Subcutaneous abdominal adipose tissue (tissue), 5 donors: ENCODE measurements at regions not wholly inside any gene's neighbourhood (a gene's known extent, or its start where the extent isn't known, plus 50 kb on each side); places are given as distances from the start of the nearest gene placed in this dataset.

Experiments
- H3K27ac ChIP-seq: one replicate; pipeline ENCODE4 v1.7.0; 2013; ENCODE audit warnings: low read depth, mild to moderate bottlenecking, inconsistent platforms, low read length, moderate library complexity
- H3K27me3 ChIP-seq, 5 donors: one replicate each; pipeline ENCODE4 v1.7.0; 2013; ENCODE audit warnings: low read length in 5 of 5, inconsistent platforms in 1 of 5; ENCODE audit not compliant: control insufficient read depth in 5 of 5, insufficient read depth in 4 of 5
- H3K36me3 ChIP-seq, 5 donors: one replicate each; pipeline ENCODE4 v1.7.0; 2013; ENCODE audit warnings: low read length in 5 of 5; ENCODE audit not compliant: control insufficient read depth in 5 of 5, insufficient read depth in 5 of 5
- H3K4me1 ChIP-seq, 5 donors: one replicate each; pipeline ENCODE4 v1.7.0; 2013; ENCODE audit warnings: low read length in 5 of 5, mild to moderate bottlenecking in 3 of 5, moderate library complexity in 1 of 5; ENCODE audit not compliant: control insufficient read depth in 5 of 5, insufficient read depth in 5 of 5
- H3K4me3 ChIP-seq, 5 donors: one replicate each; pipeline ENCODE4 v1.7.0; 2013; ENCODE audit warnings: low read length in 5 of 5, low read depth in 1 of 5
- H3K9ac ChIP-seq, 5 donors: one replicate each; pipeline ENCODE4 v1.7.0; 2013; ENCODE audit warnings: low read length in 5 of 5, mild to moderate bottlenecking in 4 of 5, moderate library complexity in 3 of 5
- H3K9me3 ChIP-seq, 5 donors: one replicate each; pipeline ENCODE4 v1.7.0; 2013; ENCODE audit warnings: low read length in 5 of 5; ENCODE audit not compliant: control insufficient read depth in 5 of 5
- donor health status: healthy.
- donor health status: healthy.
- donor health status: healthy.
- donor health status: healthy.
- donor health status: healthy.

DNA sequence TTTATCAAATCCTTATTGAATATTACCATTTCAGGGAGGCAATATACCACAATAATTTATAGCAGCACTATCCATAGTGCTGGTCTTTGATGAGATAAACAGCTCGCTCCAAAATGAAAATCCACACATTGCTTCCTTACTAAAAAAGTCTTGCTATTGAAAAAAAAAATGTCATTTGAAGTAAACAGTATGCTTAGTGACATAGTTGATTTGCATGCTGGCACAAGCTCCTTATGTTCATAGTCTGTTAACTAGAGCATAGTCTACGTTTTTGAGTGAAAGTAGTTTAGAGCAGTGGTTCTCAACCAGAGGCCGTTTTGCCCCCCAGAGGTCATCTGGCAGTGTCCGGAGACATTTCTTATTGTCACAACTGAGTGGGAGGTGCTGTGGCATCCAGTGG lies 249.4 kb upstream of the PDZRN3 start:
- no peaks in the 10 kb centered on the region for H3K9me3 ChIP-seq
- H3K27me3 ChIP-seq = no peaks in the 10 kb centered on the region
- H3K4me1 ChIP-seq = no peaks in the 10 kb centered on the region
- no peaks in the 10 kb centered on the region for H3K36me3 ChIP-seq
- no peak overlapping the region for H3K9ac ChIP-seq
- no peak overlapping the region for H3K27ac ChIP-seq
- no peak overlapping the region for H3K4me3 ChIP-seq

DNA sequence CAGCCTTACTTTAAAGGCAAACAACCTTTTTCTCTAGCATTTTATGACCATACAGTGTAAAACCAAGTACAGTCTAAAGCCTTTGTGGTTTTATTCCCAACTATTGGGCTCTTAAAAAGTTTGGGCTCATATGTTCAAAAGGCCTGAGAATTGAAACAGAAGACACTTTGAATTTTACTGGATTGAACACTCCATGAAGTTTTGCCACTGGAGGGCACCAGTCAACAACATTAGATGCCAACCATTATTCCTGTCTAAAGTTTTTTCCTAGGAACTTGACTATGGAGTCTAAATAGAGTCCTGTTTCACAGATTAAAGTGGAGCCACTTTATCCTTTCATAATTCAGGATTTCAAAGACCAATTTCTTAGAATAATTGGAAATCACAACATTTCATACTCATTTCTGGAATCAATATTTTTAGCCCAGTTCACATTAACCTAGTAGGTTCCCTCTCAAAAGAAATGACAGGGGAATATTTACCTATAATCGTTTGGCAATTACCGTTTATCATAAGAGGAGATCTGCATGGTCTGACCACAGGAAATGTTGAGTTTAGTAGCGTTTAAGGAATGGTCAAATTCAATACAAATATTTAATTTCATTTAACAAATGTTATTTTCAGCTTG lies 244.1 kb upstream of the PDZRN3 start:
- Histone ChIP-seq H3K4me3 (no peak overlapping the region), H3K9ac (peak overlapping the region in 1 of 5 donors; percentile 30), H3K36me3 (no peaks in the 10 kb centered on the region), H3K27ac (no peak overlapping the region), H3K9me3 (no peaks in the 10 kb centered on the region), H3K4me1 (peaks cover 0 to 4% (median 0%) of the 10 kb centered on the region in 5 donors), H3K27me3 (no peaks in the 10 kb centered on the region)

DNA sequence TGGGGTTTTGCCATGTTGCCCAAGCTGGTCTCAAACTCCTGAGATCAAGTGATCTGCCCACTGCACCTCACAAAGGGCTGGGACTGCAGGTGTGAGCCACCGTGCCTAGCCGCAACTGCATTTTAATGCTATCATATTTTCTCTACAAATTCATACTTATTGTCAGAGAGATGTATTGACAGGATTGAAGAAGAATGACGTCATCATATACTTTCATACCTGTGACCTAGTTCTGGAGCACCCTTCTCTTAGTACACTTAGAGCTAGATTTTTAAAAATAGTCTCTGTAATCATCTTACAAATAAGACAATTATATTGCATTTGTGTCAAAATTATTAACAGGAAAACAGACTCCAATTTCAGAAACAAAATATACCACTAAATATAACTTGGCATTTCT lies 242.8 kb upstream of the PDZRN3 start:
- H3K4me3 ChIP-seq = no peak overlapping the region
- no peak overlapping the region for H3K9ac ChIP-seq
- H3K4me1 ChIP-seq = peaks cover 0 to 4% (median 0%) of the 10 kb centered on the region in 5 donors
- H3K9me3 ChIP-seq = no peaks in the 10 kb centered on the region
- no peaks in the 10 kb centered on the region for H3K27me3 ChIP-seq
- H3K36me3 ChIP-seq = no peaks in the 10 kb centered on the region
- H3K27ac ChIP-seq = no peak overlapping the region

DNA sequence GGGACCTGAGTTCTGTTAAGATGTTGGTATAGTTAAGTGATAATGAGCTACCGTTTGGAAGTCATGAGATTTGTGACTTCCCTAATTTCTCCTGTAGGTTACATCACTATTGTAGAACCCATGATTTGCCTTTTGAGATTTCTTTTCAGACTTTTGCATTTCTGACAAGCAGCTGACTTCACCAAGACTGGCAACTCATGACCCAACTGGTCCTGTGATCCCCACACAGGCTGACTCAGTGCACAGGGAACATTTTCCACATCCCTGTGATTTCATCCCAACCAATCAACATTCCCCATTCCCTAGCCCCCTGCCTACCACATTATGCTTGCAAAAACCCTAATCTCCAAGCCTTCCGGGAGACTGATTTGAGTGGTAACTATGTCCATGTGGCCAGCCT lies 242.1 kb upstream of the PDZRN3 start:
- H3K27me3 ChIP-seq = no peaks in the 10 kb centered on the region
- H3K4me1 ChIP-seq = peaks cover 0 to 4% (median 0%) of the 10 kb centered on the region in 5 donors
- H3K9ac ChIP-seq = no peak overlapping the region

DNA sequence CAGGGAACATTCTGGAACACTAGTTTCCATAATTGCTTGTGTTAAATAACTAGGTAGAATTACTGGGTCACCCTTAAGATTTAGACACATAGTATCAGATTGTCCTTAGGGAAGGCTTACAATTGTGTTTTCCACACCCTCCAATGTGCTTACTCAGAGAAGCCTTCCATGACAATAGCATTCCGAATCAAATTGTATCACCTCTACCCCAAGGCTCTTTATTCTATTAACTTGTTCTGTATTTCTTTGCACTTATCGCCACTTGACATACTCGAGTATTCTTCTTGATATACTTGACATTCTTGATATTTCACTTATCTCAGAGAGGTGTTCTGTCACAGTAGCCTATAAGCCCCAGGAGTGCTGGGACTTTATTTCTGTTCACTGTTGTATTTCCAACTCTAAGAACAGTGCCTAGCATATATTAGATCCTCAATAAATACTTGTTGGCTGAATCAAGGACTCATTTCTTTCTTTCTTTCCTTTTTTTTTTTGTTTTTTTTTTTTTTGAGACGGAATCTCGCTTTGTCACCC lies 238.9 kb upstream of the PDZRN3 start:
- no peaks in the 10 kb centered on the region for H3K9me3 ChIP-seq
- H3K9ac ChIP-seq = no peak overlapping the region
- peaks cover 0 to 9% (median 2%) of the 10 kb centered on the region in 5 donors for H3K4me1 ChIP-seq
- H3K36me3 ChIP-seq = no peaks in the 10 kb centered on the region
- no peak overlapping the region for H3K27ac ChIP-seq
- no peak overlapping the region for H3K4me3 ChIP-seq
- H3K27me3 ChIP-seq = no peaks in the 10 kb centered on the region

More for the DNA sequence above, 242.1 kb upstream of the PDZRN3 start:
- H3K9me3 ChIP-seq = no peaks in the 10 kb centered on the region
- H3K36me3 ChIP-seq = no peaks in the 10 kb centered on the region
- no peak overlapping the region for H3K4me3 ChIP-seq
- no peak overlapping the region for H3K27ac ChIP-seq

DNA sequence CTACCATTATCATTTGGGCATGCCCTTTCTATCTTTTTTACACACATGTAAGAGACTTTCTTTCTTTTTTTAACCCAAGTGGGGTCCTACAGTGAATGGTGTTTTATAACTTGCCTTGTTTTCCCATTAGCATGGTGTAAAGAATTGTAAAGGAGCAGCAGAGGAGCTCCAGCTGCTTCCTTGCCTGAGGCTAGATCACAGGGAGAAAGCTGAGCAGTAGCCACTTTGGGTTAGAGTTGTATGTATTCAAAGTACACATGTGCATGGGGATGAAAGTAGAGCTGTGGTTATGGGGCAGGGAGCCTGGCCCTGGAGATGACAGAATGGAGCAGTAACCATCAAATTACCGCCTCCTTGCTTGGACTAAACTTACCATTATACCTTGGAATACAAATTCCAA lies 231.1 kb upstream of the PDZRN3 start:
- no peaks in the 10 kb centered on the region for H3K27me3 ChIP-seq
- no peaks in the 10 kb centered on the region for H3K9me3 ChIP-seq
- H3K9ac ChIP-seq = no peak overlapping the region
- H3K36me3 ChIP-seq = no peaks in the 10 kb centered on the region
- no peak overlapping the region for H3K4me3 ChIP-seq
- no peak overlapping the region for H3K27ac ChIP-seq
- H3K4me1 ChIP-seq = peaks cover 0 to 10% (median 3%) of the 10 kb centered on the region in 5 donors

DNA sequence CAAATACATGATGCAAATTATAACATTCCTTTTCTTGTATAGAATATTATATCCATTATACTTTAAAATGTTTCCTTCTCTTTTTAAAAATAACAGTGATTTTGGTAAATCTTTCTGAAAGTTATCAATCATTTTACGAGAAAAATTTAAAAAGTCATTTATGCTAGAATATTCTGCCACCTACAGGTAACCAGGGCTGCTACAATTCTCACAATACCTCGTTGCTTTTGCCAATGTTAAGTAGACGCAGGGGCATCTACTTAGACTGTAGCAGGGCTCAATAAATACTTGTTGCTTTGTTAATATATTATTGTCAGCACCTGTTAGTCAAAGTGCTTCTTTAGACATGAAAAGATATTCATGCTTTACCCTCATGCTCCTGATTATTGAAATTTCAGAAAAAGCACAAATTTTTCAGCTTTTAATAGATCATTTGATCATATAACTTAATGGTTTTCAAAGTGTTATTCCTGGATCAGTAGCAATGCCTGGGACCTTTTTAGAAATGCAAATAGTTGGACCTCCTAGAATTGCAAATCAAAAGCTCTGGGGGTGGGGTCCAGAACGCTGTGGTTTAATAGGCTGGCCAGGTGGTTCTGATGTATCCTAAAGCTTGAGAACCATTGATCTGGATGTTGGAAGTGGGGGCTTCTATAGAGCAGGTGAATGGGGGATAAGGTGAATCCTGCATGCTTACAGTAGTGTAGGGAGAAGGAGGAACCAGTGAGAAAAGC lies 223.6 kb upstream of the PDZRN3 start:
- Histone ChIP-seq H3K4me1 (peaks cover 0 to 8% (median 0%) of the 10 kb centered on the region in 5 donors), H3K4me3 (no peak overlapping the region), H3K36me3 (no peaks in the 10 kb centered on the region), H3K27ac (no peak overlapping the region), H3K27me3 (no peaks in the 10 kb centered on the region), H3K9me3 (no peaks in the 10 kb centered on the region), H3K9ac (no peak overlapping the region)

DNA sequence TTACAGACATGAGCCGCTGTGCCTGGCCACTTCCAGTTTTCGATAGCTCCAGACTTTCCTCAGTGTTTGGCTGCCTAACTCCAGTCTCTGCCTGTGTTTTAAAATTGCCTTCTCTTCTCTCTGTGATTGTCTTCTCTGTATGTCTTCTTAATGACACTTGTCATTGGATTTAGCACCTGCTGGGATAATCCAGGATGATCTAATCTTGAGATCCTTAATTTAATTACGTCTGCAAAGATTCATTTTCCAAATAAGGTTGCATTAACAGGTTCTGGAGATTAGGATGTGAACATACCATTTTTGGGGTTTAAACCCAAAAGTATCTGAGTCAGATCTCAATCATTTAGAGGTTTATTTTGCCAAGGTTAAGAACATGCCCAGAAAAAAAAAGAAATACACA lies 222.2 kb upstream of the PDZRN3 start:
- Histone ChIP-seq H3K36me3 (no peaks in the 10 kb centered on the region), H3K9ac (no peak overlapping the region), H3K27me3 (no peaks in the 10 kb centered on the region), H3K4me1 (peaks cover 0 to 4% (median 0%) of the 10 kb centered on the region in 5 donors), H3K4me3 (no peak overlapping the region), H3K27ac (no peak overlapping the region), H3K9me3 (no peaks in the 10 kb centered on the region)

DNA sequence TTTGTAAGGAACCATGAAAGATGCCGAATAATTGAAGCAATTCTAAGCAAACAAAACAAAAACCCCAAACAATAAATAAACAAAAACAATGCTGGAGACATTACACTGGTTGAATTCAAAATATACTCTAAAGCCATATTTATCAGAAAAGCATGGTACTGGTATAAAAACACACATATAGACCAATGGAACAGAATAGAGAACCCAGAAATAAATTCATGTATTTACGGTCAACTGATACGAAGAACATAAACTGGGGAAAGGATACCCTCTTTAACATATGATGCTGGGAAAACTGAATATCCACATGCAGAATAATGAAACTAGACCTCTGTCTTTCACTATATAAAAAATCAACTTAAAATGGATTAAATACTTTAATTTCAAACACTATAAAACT lies 214.3 kb upstream of the PDZRN3 start:
- no peak overlapping the region for H3K4me3 ChIP-seq
- H3K36me3 ChIP-seq = no peaks in the 10 kb centered on the region
- H3K9me3 ChIP-seq = peaks cover 4 to 15% (median 11%) of the 10 kb centered on the region in 5 donors
- no peaks in the 10 kb centered on the region for H3K27me3 ChIP-seq
- no peaks in the 10 kb centered on the region for H3K4me1 ChIP-seq
- no peak overlapping the region for H3K27ac ChIP-seq
- H3K9ac ChIP-seq = no peak overlapping the region

DNA sequence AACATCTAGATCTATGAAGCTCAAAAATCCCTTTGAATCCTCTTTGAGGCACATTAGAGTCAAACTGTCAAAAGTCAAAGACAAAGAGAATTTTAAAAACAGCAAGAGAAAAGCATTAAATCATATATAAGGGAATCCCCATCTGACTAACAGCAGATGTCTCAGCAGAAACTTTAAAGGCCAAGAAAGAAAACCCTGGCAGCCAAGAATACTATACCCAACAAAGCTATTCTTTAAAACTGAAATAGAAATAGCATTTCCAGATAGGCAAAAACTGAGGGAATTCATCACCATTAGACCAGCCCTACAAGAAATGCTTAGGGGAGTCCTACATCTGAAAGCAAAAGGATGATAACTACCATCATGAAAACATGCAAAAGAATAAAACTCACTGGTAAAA lies 211.2 kb upstream of the PDZRN3 start:
- no peak overlapping the region for H3K4me3 ChIP-seq
- peaks cover 0 to 7% (median 0%) of the 10 kb centered on the region in 5 donors for H3K4me1 ChIP-seq
- H3K36me3 ChIP-seq = no peaks in the 10 kb centered on the region
- H3K27me3 ChIP-seq = no peaks in the 10 kb centered on the region
- no peak overlapping the region for H3K27ac ChIP-seq
- peaks cover 4 to 15% (median 11%) of the 10 kb centered on the region in 5 donors for H3K9me3 ChIP-seq
- H3K9ac ChIP-seq = no peak overlapping the region
